Hepatocyte (in vitro differentiated cells): ENCODE measurements at regions not wholly inside any gene's neighbourhood (a gene's known extent, or its start where the extent isn't known, plus 50 kb on each side); places are given as distances from the start of the nearest gene placed in this dataset.

ENCODE experiments used
- DNase-seq: peaks from one replicate; pipeline ENCODE4 v3.0.0-alpha.2; 2016; ENCODE audit warnings: low spot score
- H2AFZ ChIP-seq: fragments of 200-600 bp; sonication (generic); 2 replicates; pipeline ENCODE4 v1.6.0; 2016; ENCODE audit warnings: antibody characterized with exemption, mild to moderate bottlenecking
- H3K27ac ChIP-seq: fragments of 200-600 bp; sonication (generic); 2 replicates; pipeline ENCODE4 v1.5.1; 2016; ENCODE audit warnings: mild to moderate bottlenecking
- H3K27me3 ChIP-seq: fragments of 200-600 bp; sonication (generic); 2 replicates; pipeline ENCODE4 v1.6.1; 2016
- H3K36me3 ChIP-seq: fragments of 200-600 bp; sonication (generic); replicated peaks from 2 replicates; pipeline ENCODE4 v1.5.1; 2016; ENCODE audit warnings: low read depth; ENCODE audit not compliant: insufficient read depth
- H3K4me1 ChIP-seq: fragments of 200-600 bp; sonication (generic); 2 replicates; pipeline ENCODE4 v1.5.1; 2016; ENCODE audit warnings: mild to moderate bottlenecking, moderate library complexity; ENCODE audit not compliant: insufficient read depth
- H3K4me2 ChIP-seq: fragments of 200-600 bp; sonication (generic); 2 replicates; pipeline ENCODE4 v1.6.0; 2016
- H3K4me3 ChIP-seq: fragments of 200-600 bp; sonication (generic); 2 replicates; pipeline ENCODE4 v1.5.1; 2016; ENCODE audit warnings: mild to moderate bottlenecking
- H3K79me2 ChIP-seq: fragments of 200-600 bp; sonication (generic); 2 replicates; pipeline ENCODE4 v1.6.0; 2017; ENCODE audit warnings: mild to moderate bottlenecking
- H3K9me2 ChIP-seq: fragments of 200-600 bp; sonication (generic); replicated peaks from 2 replicates; pipeline ENCODE4 v1.6.0; 2017; ENCODE audit warnings: mild to moderate bottlenecking; ENCODE audit not compliant: insufficient read depth
- H3K9me3 ChIP-seq: fragments of 200-600 bp; sonication (generic); 2 replicates; pipeline ENCODE4 v1.5.1; 2016; ENCODE audit warnings: low read depth, mild to moderate bottlenecking
- H4K20me1 ChIP-seq: fragments of 200-600 bp; sonication (generic); 2 replicates; pipeline ENCODE4 v1.6.0; 2016; ENCODE audit warnings: mild to moderate bottlenecking; ENCODE audit not compliant: insufficient read depth, poor library complexity, severe bottlenecking
- EZH2 ChIP-seq: fragments of 200-600 bp; sonication (generic); IDR thresholded peaks from 2 replicates; pipeline ENCODE4 v1.6.1; 2016; ENCODE audit warnings: antibody characterized with exemption, mild to moderate bottlenecking, borderline replicate concordance
- EZH2phosphoT487 ChIP-seq: fragments of 200-600 bp; sonication (generic); IDR thresholded peaks from one replicate; pipeline ENCODE4 v1.6.1; 2018; ENCODE audit warnings: antibody characterized with exemption, mild to moderate bottlenecking, low read depth, moderate library complexity; ENCODE audit not compliant: unreplicated experiment, severe bottlenecking
- WGBS: methylation state at CpG from one replicate; pipeline ENCODE4 v1.1.6; 2016; ENCODE audit warnings: low lambda C conversion rate; ENCODE audit errors: missing lambda C conversion rate; 5-methylcytosine and 5-hydroxymethylcytosine counted together
- TF ChIP-seq, protein P1 (sequence below): fragments of 200-600 bp; sonication (generic); IDR thresholded peaks from 2 replicates; pipeline ENCODE4 v1.5.1; 2016; ENCODE audit warnings: antibody characterized with exemption, mild to moderate bottlenecking; ENCODE audit not compliant: poor library complexity

DNA sequence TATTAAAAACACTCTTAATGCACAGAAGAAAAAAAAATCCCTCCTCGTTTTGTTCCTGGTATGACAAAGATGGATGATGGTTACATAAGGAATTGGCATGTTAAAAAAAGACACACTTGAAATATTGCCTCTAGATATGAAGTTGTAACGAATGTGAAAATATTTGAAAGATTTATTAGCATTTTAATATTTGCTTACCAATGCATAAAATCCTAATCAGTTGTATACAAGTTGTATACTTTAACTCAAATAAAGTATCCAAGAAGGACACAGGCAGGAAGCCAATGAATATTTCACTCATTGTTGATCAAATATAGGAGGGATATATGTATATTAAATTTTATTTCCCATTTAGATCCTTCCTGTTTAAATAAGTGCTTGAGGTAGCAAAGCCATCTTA lies 850.8 kb upstream of the RBFOX1 start:
- Histone ChIP-seq H3K79me2 (no peaks in the 10 kb centered on the region), H3K27ac (no peak overlapping the region), H3K4me2 (no peak overlapping the region), H3K9me3 (no peaks in the 10 kb centered on the region), H3K4me1 (no peaks in the 10 kb centered on the region), H4K20me1 (no peaks in the 10 kb centered on the region), H3K27me3 (peaks cover 27% of the 10 kb centered on the region), H3K9me2 (no peaks in the 10 kb centered on the region), H3K4me3 (no peak overlapping the region), H3K36me3 (no peaks in the 10 kb centered on the region), H2AFZ (no peak overlapping the region)
- no peak for DNase-seq
- TF ChIP-seq EZH2phosphoT487 (no peak), EZH2 (no peak)
- TF ChIP-seq, protein P1, sequence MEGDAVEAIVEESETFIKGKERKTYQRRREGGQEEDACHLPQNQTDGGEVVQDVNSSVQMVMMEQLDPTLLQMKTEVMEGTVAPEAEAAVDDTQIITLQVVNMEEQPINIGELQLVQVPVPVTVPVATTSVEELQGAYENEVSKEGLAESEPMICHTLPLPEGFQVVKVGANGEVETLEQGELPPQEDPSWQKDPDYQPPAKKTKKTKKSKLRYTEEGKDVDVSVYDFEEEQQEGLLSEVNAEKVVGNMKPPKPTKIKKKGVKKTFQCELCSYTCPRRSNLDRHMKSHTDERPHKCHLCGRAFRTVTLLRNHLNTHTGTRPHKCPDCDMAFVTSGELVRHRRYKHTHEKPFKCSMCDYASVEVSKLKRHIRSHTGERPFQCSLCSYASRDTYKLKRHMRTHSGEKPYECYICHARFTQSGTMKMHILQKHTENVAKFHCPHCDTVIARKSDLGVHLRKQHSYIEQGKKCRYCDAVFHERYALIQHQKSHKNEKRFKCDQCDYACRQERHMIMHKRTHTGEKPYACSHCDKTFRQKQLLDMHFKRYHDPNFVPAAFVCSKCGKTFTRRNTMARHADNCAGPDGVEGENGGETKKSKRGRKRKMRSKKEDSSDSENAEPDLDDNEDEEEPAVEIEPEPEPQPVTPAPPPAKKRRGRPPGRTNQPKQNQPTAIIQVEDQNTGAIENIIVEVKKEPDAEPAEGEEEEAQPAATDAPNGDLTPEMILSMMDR, result no peak
- 61% methylated on average over 2 of the region's 2 CpGs for WGBS

DNA sequence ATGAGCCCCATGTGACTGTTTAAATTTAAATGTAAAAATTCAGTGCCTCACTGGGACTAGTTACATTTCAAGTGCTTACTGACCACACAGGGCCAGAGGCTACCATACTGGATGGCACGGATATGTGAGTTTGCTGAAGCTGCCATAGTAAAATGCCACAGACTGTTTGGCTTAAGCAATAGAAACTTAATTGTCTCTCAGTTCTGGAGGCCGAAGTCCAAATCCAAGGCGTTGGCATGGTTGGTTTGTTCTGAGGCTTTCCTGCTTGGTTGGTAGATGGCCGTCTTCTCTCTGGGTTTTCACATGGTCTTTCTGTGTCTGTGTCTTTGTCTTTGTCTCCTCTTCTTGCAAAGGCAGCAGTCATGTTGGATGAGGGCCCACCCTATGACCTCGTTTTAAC lies 878.9 kb upstream of the RBFOX1 start:
- H3K36me3 ChIP-seq, result no peaks in the 10 kb centered on the region
- no peaks in the 10 kb centered on the region for H3K27me3 ChIP-seq
- H3K27ac ChIP-seq, result no peak overlapping the region
- 87% methylated on average over 5 of the region's 5 CpGs for WGBS
- no peaks in the 10 kb centered on the region for H3K9me2 ChIP-seq
- TF ChIP-seq EZH2phosphoT487, result no peak
- no peak for TF ChIP-seq EZH2
- TF ChIP-seq, protein P1, result no peak
- H4K20me1 ChIP-seq, result no peaks in the 10 kb centered on the region
- no peak overlapping the region for H3K4me3 ChIP-seq
- no peak overlapping the region for H2AFZ ChIP-seq
- no peaks in the 10 kb centered on the region for H3K9me3 ChIP-seq
- no peak overlapping the region for H3K4me2 ChIP-seq
- no peaks in the 10 kb centered on the region for H3K79me2 ChIP-seq
- H3K4me1 ChIP-seq, result no peaks in the 10 kb centered on the region
- no peak for DNase-seq

DNA sequence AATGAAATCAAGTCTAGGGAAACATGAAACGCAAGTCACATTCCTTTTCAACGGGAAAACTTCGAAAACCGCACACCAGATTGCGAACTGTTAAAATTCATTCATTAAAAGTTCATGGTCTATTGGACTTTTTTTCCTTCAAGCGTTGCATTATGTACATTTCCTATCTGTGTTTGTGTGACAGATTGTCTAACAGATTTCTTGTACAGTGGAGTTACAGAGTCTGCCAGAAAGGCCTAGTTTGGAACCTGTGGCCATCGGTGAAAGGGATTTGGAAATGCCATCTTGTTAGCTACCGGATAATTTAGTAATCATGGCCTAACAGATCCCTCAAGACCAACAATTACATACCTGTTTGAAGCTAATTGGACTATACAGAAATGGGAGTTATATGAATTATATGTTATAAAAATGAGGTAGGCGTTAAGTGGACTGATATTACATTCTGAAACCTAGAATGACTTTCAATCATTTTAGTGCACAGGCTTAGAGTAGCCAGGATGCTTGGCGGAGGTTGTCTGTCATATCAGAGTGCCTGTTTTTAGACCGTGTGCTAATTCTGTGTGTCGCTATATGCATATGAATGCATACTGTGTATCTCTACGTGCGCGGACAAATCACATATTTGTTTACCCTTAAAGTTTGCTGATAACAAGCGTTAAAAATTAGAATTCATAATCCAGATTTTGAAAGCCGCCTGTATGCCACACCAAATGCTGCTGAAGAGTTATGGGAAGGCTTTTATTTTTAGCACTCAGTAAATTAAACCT lies 885.4 kb upstream of the RBFOX1 start:
- no peak for DNase-seq
- no peak overlapping the region for H3K4me2 ChIP-seq
- TF ChIP-seq EZH2phosphoT487 (no peak), EZH2 (no peak)
- TF ChIP-seq, protein P1, result no peak
- 93% methylated on average over 17 of the region's 17 CpGs for WGBS
- no peaks in the 10 kb centered on the region for H3K27me3 ChIP-seq
- H3K4me1 ChIP-seq, result no peaks in the 10 kb centered on the region
- no peaks in the 10 kb centered on the region for H3K9me3 ChIP-seq
- no peaks in the 10 kb centered on the region for H3K36me3 ChIP-seq
- H3K4me3 ChIP-seq, result no peak overlapping the region
- H2AFZ ChIP-seq, result no peak overlapping the region
- no peak overlapping the region for H3K27ac ChIP-seq
- H4K20me1 ChIP-seq, result no peaks in the 10 kb centered on the region
- no peaks in the 10 kb centered on the region for H3K79me2 ChIP-seq
- no peaks in the 10 kb centered on the region for H3K9me2 ChIP-seq
